K562 (cell line): ENCODE measurements at regions not wholly inside any gene's neighbourhood (a gene's known extent, or its start where the extent isn't known, plus 50 kb on each side); places are given as distances from the start of the nearest gene placed in this dataset.

ENCODE experiments used
- BHLHE40 ChIP-seq: IDR thresholded peaks from 2 replicates; pipeline ENCODE4 v1.6.1; 2011; ENCODE audit warnings: low read length, improper control_type of control experiment
- CTCF ChIP-seq, 3 experiments: IDR thresholded peaks in 2 of 3; conservative IDR thresholded peaks in 1 of 3; 2 replicates each; pipeline ENCODE4 v1.5.1; 2011 to 2012; ENCODE audit warnings: low read length in 3 of 3, mild to moderate bottlenecking in 3 of 3, control low read depth in 2 of 3, improper control_type of control experiment in 1 of 3, inconsistent platforms in 1 of 3, low read depth in 1 of 3, mixed read lengths in 1 of 3, moderate library complexity in 1 of 3; ENCODE audit not compliant: insufficient read depth in 2 of 3
- FOXM1 ChIP-seq, 2 experiments: fragments of 450-650 bp in 1 of 2; sonication (generic) in 1 of 2; formaldehyde crosslinking in 1 of 2; IDR thresholded peaks; 2 replicates each; pipeline versions ENCODE4 v1.6.1 to v1.9.0; 2017 to 2022; ENCODE audit warnings: low read depth in 2 of 2, mild to moderate bottlenecking in 2 of 2, missing genetic modification reagents in 1 of 2, moderate library complexity in 1 of 2
- HMGXB4 ChIP-seq: sonication (generic); formaldehyde crosslinking; IDR thresholded peaks from 2 replicates; pipeline ENCODE4 v1.8.1; 2023; ENCODE audit warnings: mild to moderate bottlenecking, missing genetic modification reagents
- PCBP1 ChIP-seq: fragments of 200-400 bp; formaldehyde crosslinking; IDR thresholded peaks from 2 replicates; pipeline ENCODE4 v1.6.1; 2018; ENCODE audit warnings: mild to moderate bottlenecking, low read depth, low read length; ENCODE audit not compliant: poor library complexity, severe bottlenecking
- SP1 ChIP-seq: sonication (generic); formaldehyde crosslinking; IDR thresholded peaks from 2 replicates; pipeline ENCODE4 v1.8.1; 2022; ENCODE audit warnings: mild to moderate bottlenecking, missing genetic modification reagents
- TCF7L2 ChIP-seq: fragments of 150-350 bp; IDR thresholded peaks from 2 replicates; pipeline ENCODE4 v1.6.1; 2016; ENCODE audit warnings: low read depth, mild to moderate bottlenecking, low read length, moderate library complexity
- TEAD1 ChIP-seq, 2 experiments: fragments of 450-650 bp in 1 of 2; sonication (generic) in 1 of 2; formaldehyde crosslinking; IDR thresholded peaks; 2 replicates each; pipeline versions ENCODE4 v1.4.0 to v1.8.0; 2020 to 2022; ENCODE audit warnings: mild to moderate bottlenecking in 2 of 2, missing genetic modification reagents in 1 of 2
- USF2 ChIP-seq: sonication (generic); formaldehyde crosslinking; IDR thresholded peaks from 2 replicates; pipeline ENCODE4 v1.5.0; 2020; ENCODE audit warnings: missing genetic modification reagents
- ZFP1 ChIP-seq: fragments of 450-650 bp; formaldehyde crosslinking; IDR thresholded peaks from 2 replicates; pipeline ENCODE4 v1.4.0; 2020; ENCODE audit warnings: mild to moderate bottlenecking, mixed read lengths
- ZFPM2 ChIP-seq: fragments of 250-450 bp; sonication (Bioruptor Pico); IDR thresholded peaks from 2 replicates; pipeline ENCODE4 v1.5.1; 2022; ENCODE audit warnings: mild to moderate bottlenecking
- ZNF384 ChIP-seq: IDR thresholded peaks from 2 replicates; pipeline ENCODE4 v1.6.1; 2012; ENCODE audit warnings: low read depth, low read length, improper control_type of control experiment
- ZNF668 ChIP-seq: fragments of 250-450 bp; sonication (Bioruptor Pico); IDR thresholded peaks from 2 replicates; pipeline ENCODE4 v1.8.0; 2022; ENCODE audit warnings: mild to moderate bottlenecking, inconsistent platforms

- TF ChIP-seq BHLHE40, result no peak
- no peak for TF ChIP-seq FOXM1 (IDR thresholded peaks at IDR 0.05; ENCODE audit: low read depth)
- no peak for TF ChIP-seq FOXM1 (CRISPR knock-in tag; IDR thresholded peaks at IDR 0.05; ENCODE audit: low read depth)
- no peak for TF ChIP-seq CTCF (IDR thresholded peaks at IDR 0.05 in 2 of 3, conservative IDR thresholded peaks at IDR 0.05 in 1 of 3; ENCODE audit: insufficient read depth in 2 of 3, low read depth in 1 of 3, low read length in 3 of 3)
- TF ChIP-seq ZFP1 (CRISPR knock-in tag), result no peak
- TF ChIP-seq HMGXB4 (CRISPR knock-in tag), result no peak
- no peak for TF ChIP-seq PCBP1
- TF ChIP-seq USF2 (CRISPR knock-in tag), result no peak
- TF ChIP-seq TCF7L2, result no peak
- no peak for TF ChIP-seq ZNF384
- no peak for TF ChIP-seq ZFPM2 (CRISPR knock-in tag)
- no peak for TF ChIP-seq SP1 (CRISPR knock-in tag)
- no peak for TF ChIP-seq TEAD1 (CRISPR knock-in tag; IDR thresholded peaks at IDR 0.05)
- no peak for TF ChIP-seq ZNF668 (CRISPR knock-in tag)
These were observed 155.7 kb downstream of the IRS1 start for GRCh38 chr2:226643946-226644282.
